HEK293 (cell line): ENCODE measurements at regions not wholly inside any gene's neighbourhood (a gene's known extent, or its start where the extent isn't known, plus 50 kb on each side); places are given as distances from the start of the nearest gene placed in this dataset.

Experiments
- CTCF ChIA-PET: fragments of 350-600 bp; formaldehyde crosslinking; extraction: SDS; loops from one replicate; lab custom pipeline; 2021; ENCODE audit warnings: antibody characterized with exemption; lab: Yijun Ruan, JAX
- POLR2A ChIA-PET: fragments of 300-600 bp; formaldehyde crosslinking; extraction: SDS; loops from one replicate; lab custom pipeline; 2020; ENCODE audit warnings: antibody characterized with exemption, inconsistent platforms; lab: Yijun Ruan, JAX
- H3K27ac ChIP-seq: fragments of 200-500 bp; sonication (Bioruptor generic); 2 replicates; pipeline ENCODE4 v1.5.1; 2014; ENCODE audit warnings: low read depth, low read length, control low read depth, inconsistent platforms; ENCODE audit errors: extremely low read depth
- H3K36me3 ChIP-seq, 2 experiments: fragments of 200-500 bp in 1 of 2; sonication (Bioruptor generic) in 1 of 2; 1 replicate in 1 of 2; 2 replicates in 1 of 2; pipeline ENCODE4 v1.5.1; 2014 to 2017; ENCODE audit warnings: inconsistent platforms in 2 of 2, low read length in 2 of 2; ENCODE audit not compliant: control insufficient read depth in 2 of 2, insufficient read depth in 1 of 2
- H3K4me1 ChIP-seq: fragments of 200-500 bp; sonication (Bioruptor generic); 2 replicates; pipeline ENCODE4 v1.5.1; 2014; ENCODE audit warnings: mild to moderate bottlenecking, low read length, inconsistent platforms; ENCODE audit not compliant: control insufficient read depth, insufficient read depth
- H3K4me3 ChIP-seq: 2 replicates; pipeline ENCODE4 v1.5.1; 2011; ENCODE audit warnings: low read depth, mild to moderate bottlenecking, control low read depth, low read length, moderate library complexity
- H3K9me3 ChIP-seq: fragments of 200-500 bp; sonication (Bioruptor generic); 2 replicates; pipeline ENCODE4 v1.5.1; 2014; ENCODE audit warnings: low read depth, low read length, inconsistent platforms; ENCODE audit not compliant: control insufficient read depth, insufficient read depth
- MEIS1 ChIP-seq: sonication (generic); formaldehyde crosslinking; IDR thresholded peaks from 2 replicates; pipeline ENCODE4 v1.8.1; 2022; ENCODE audit warnings: missing genetic modification reagents, mild to moderate bottlenecking, borderline replicate concordance
- RBAK ChIP-seq: fragments of 450-650 bp; formaldehyde crosslinking; IDR thresholded peaks from 2 replicates; pipeline ENCODE4 v1.5.1; 2016; ENCODE audit warnings: missing biosample characterization, missing genetic modification characterization
- ZNF239 ChIP-seq: fragments of 450-650 bp; formaldehyde crosslinking; IDR thresholded peaks from 2 replicates; pipeline ENCODE4 v1.5.1; 2016; ENCODE audit warnings: missing biosample characterization, missing genetic modification characterization
- ZNF24 ChIP-seq: fragments of 450-650 bp; formaldehyde crosslinking; IDR thresholded peaks from 2 replicates; pipeline ENCODE4 v1.5.1; 2016; ENCODE audit warnings: missing biosample characterization, missing genetic modification characterization
- ZNF248 ChIP-seq: fragments of 450-650 bp; formaldehyde crosslinking; IDR thresholded peaks from 2 replicates; pipeline ENCODE4 v1.5.1; 2017; ENCODE audit warnings: missing biosample characterization, missing genetic modification characterization
- ZNF311 ChIP-seq: fragments of 450-650 bp; formaldehyde crosslinking; IDR thresholded peaks from 2 replicates; pipeline ENCODE4 v1.5.1; 2017; ENCODE audit warnings: missing biosample characterization, missing genetic modification characterization, borderline replicate concordance
- ZNF426 ChIP-seq: fragments of 450-650 bp; formaldehyde crosslinking; IDR thresholded peaks from 2 replicates; pipeline ENCODE4 v1.5.1; 2017; ENCODE audit warnings: missing biosample characterization, missing genetic modification characterization, mild to moderate bottlenecking, inconsistent platforms, moderate library complexity
- ZNF449 ChIP-seq: fragments of 450-650 bp; formaldehyde crosslinking; IDR thresholded peaks from 2 replicates; pipeline ENCODE4 v1.5.1; 2017; ENCODE audit warnings: missing biosample characterization, mild to moderate bottlenecking, missing genetic modification characterization, moderate library complexity
- ZNF585B ChIP-seq: fragments of 450-650 bp; formaldehyde crosslinking; IDR thresholded peaks from 2 replicates; pipeline ENCODE4 v1.5.1; 2016; ENCODE audit warnings: missing biosample characterization, missing genetic modification characterization
- ZNF660 ChIP-seq: fragments of 450-650 bp; IDR thresholded peaks from 2 replicates; pipeline ENCODE4 v1.5.1; 2018; ENCODE audit warnings: missing biosample characterization, mild to moderate bottlenecking, missing genetic modification characterization
- ZSCAN18 ChIP-seq: fragments of 450-650 bp; formaldehyde crosslinking; IDR thresholded peaks from 2 replicates; pipeline ENCODE4 v1.5.1; 2016; ENCODE audit warnings: missing biosample characterization, missing genetic modification characterization
- TF ChIP-seq, protein P1 (sequence below): fragments of 450-650 bp; formaldehyde crosslinking; IDR thresholded peaks from 2 replicates; pipeline ENCODE4 v1.5.1; 2016; ENCODE audit warnings: missing biosample characterization, missing genetic modification characterization
- TF ChIP-seq, protein P2 (sequence below): fragments of 450-650 bp; formaldehyde crosslinking; IDR thresholded peaks from 2 replicates; pipeline ENCODE4 v1.5.1; 2016; ENCODE audit warnings: missing biosample characterization, missing genetic modification characterization
- TF ChIP-seq, protein P3 (sequence below): fragments of 450-650 bp; formaldehyde crosslinking; IDR thresholded peaks from 2 replicates; pipeline ENCODE4 v1.5.1; 2016; ENCODE audit warnings: missing biosample characterization, missing genetic modification characterization
- TF ChIP-seq, protein P4 (sequence below): fragments of 450-650 bp; formaldehyde crosslinking; IDR thresholded peaks from 2 replicates; pipeline ENCODE4; 2016; ENCODE audit warnings: missing biosample characterization, missing genetic modification characterization

- TF ChIP-seq, protein P1, sequence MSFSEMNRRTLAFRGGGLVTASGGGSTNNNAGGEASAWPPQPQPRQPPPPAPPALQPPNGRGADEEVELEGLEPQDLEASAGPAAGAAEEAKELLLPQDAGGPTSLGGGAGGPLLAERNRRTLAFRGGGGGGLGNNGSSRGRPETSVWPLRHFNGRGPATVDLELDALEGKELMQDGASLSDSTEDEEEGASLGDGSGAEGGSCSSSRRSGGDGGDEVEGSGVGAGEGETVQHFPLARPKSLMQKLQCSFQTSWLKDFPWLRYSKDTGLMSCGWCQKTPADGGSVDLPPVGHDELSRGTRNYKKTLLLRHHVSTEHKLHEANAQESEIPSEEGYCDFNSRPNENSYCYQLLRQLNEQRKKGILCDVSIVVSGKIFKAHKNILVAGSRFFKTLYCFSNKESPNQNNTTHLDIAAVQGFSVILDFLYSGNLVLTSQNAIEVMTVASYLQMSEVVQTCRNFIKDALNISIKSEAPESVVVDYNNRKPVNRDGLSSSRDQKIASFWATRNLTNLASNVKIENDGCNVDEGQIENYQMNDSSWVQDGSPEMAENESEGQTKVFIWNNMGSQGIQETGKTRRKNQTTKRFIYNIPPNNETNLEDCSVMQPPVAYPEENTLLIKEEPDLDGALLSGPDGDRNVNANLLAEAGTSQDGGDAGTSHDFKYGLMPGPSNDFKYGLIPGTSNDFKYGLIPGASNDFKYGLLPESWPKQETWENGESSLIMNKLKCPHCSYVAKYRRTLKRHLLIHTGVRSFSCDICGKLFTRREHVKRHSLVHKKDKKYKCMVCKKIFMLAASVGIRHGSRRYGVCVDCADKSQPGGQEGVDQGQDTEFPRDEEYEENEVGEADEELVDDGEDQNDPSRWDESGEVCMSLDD (tag by site-specific recombination) = no peak
- no peak for TF ChIP-seq ZNF426 (tag by site-specific recombination)
- no peak for TF ChIP-seq ZNF239 (tag by site-specific recombination)
- no peak for TF ChIP-seq ZNF248 (tag by site-specific recombination)
- TF ChIP-seq ZNF585B (tag by site-specific recombination) = no peak
- TF ChIP-seq ZSCAN18 (tag by site-specific recombination) = no peak
- no peak for TF ChIP-seq MEIS1
- TF ChIP-seq, protein P2, sequence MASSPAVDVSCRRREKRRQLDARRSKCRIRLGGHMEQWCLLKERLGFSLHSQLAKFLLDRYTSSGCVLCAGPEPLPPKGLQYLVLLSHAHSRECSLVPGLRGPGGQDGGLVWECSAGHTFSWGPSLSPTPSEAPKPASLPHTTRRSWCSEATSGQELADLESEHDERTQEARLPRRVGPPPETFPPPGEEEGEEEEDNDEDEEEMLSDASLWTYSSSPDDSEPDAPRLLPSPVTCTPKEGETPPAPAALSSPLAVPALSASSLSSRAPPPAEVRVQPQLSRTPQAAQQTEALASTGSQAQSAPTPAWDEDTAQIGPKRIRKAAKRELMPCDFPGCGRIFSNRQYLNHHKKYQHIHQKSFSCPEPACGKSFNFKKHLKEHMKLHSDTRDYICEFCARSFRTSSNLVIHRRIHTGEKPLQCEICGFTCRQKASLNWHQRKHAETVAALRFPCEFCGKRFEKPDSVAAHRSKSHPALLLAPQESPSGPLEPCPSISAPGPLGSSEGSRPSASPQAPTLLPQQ (tag by site-specific recombination) = no peak
- TF ChIP-seq ZNF660 (tag by site-specific recombination) = no peak
- TF ChIP-seq ZNF24 (tag by site-specific recombination) = no peak
- TF ChIP-seq, protein P3, sequence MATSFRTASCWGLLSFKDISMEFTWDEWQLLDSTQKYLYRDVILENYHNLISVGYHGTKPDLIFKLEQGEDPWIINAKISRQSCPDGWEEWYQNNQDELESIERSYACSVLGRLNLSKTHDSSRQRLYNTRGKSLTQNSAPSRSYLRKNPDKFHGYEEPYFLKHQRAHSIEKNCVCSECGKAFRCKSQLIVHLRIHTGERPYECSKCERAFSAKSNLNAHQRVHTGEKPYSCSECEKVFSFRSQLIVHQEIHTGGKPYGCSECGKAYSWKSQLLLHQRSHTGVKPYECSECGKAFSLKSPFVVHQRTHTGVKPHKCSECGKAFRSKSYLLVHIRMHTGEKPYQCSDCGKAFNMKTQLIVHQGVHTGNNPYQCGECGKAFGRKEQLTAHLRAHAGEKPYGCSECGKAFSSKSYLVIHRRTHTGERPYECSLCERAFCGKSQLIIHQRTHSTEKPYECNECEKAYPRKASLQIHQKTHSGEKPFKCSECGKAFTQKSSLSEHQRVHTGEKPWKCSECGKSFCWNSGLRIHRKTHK (tag by site-specific recombination) = no peak
- TF ChIP-seq, protein P4, sequence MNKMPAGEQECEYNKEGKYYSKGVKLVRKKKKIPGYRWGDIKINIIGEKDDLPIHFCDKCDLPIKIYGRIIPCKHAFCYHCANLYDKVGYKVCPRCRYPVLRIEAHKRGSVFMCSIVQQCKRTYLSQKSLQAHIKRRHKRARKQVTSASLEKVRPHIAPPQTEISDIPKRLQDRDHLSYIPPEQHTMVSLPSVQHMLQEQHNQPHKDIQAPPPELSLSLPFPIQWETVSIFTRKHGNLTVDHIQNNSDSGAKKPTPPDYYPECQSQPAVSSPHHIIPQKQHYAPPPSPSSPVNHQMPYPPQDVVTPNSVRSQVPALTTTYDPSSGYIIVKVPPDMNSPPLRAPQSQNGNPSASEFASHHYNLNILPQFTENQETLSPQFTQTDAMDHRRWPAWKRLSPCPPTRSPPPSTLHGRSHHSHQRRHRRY = no peak
These were observed 164.4 kb upstream of the GSC start (continued) for GRCh38 chr14:94934276-94934810.

GRCh38 chr14:94933486-94933885 lies 163.6 kb upstream of the GSC start:
- H3K27ac ChIP-seq = no peak overlapping the region
- no peaks in the 10 kb centered on the region for H3K36me3 ChIP-seq
- H3K4me3 ChIP-seq = no peak overlapping the region
- H3K9me3 ChIP-seq = no peaks in the 10 kb centered on the region
- no peaks in the 10 kb centered on the region for H3K4me1 ChIP-seq
- no peak for TF ChIP-seq RBAK
- no peak for TF ChIP-seq ZNF311 (tag by site-specific recombination)
- no peak for TF ChIP-seq ZNF449 (tag by site-specific recombination)
- POLR2A ChIA-PET = no interaction called here
- CTCF ChIA-PET = interaction anchor here (0.7 kb wide), 1 partner anchor 14 kb away, joined by 4 read pairs; no protein-coding TSS in a partner anchor
